AG04450 (cell line): ENCODE measurements at regions not wholly inside any gene's neighbourhood (a gene's known extent, or its start where the extent isn't known, plus 50 kb on each side); places are given as distances from the start of the nearest gene placed in this dataset.

Source experiments
- CTCF ChIA-PET: fragments of 300-600, 350-600 bp; formaldehyde crosslinking; extraction: SDS; loops from one replicate; lab custom pipeline; 2022; ENCODE audit warnings: antibody characterized with exemption, inconsistent platforms; lab: Charles Lee
- POLR2A ChIA-PET: fragments of 350-600 bp; formaldehyde crosslinking; extraction: SDS; loops from one replicate; lab custom pipeline; 2021; ENCODE audit warnings: antibody characterized with exemption, inconsistent platforms; lab: Yijun Ruan, JAX
- DNase-seq: peaks from one replicate; pipeline ENCODE4 v3.0.0-alpha.2; 2011; ENCODE audit warnings: low read depth, low spot score
- H3K27ac ChIP-seq: one replicate; pipeline ENCODE4 v1.5.1; 2012; ENCODE audit warnings: low read depth, low read length, control low read depth
- H3K27me3 ChIP-seq: one replicate; pipeline ENCODE4 v1.6.0; 2012; ENCODE audit warnings: low read length; ENCODE audit not compliant: control insufficient read depth, insufficient read depth
- H3K4me3 ChIP-seq: 2 replicates; pipeline ENCODE4 v1.5.1; 2011; ENCODE audit warnings: mild to moderate bottlenecking, low read depth, low read length, control low read depth
- H3K9me3 ChIP-seq: 2 replicates; pipeline ENCODE4 v1.5.1; 2012; ENCODE audit warnings: low read length; ENCODE audit not compliant: control insufficient read depth, insufficient read depth
- CTCF ChIP-seq: IDR thresholded peaks from 2 replicates; pipeline ENCODE4 v1.5.1; 2011; ENCODE audit warnings: low read depth, low read length, control low read depth, inconsistent platforms

GRCh38 chr4:100099746-100100145 lies 90.5 kb downstream of the DDIT4L start:
- Histone ChIP-seq H3K27me3 (peaks cover 4% of the 10 kb centered on the region), H3K9me3 (no peaks in the 10 kb centered on the region), H3K27ac (no peak overlapping the region), H3K4me3 (no peak overlapping the region)
- ChIA-PET CTCF (interaction anchor here (10.5 kb wide), 1 partner anchor 102 kb away, joined by 277 read pairs; no protein-coding TSS in a partner anchor), POLR2A (no interaction called here)
- no peak for DNase-seq
- TF ChIP-seq CTCF: no peak

- Histone ChIP-seq H3K4me3 (no peak overlapping the region), H3K27me3 (peaks cover 4% of the 10 kb centered on the region), H3K27ac (no peak overlapping the region), H3K9me3 (no peaks in the 10 kb centered on the region)
- no peak for DNase-seq
- ChIA-PET CTCF (interaction anchor here (0.9 to 10.5 kb wide), 2 partner anchors 91 to 101 kb away, joined by 3 to 277 read pairs; no protein-coding TSS in a partner anchor), POLR2A (no interaction called here)
- TF ChIP-seq CTCF: no peak
Observed at GRCh38 chr4:100098681-100099080, 91.6 kb downstream of the DDIT4L start.

GRCh38 chr4:100098011-100098545 lies 92.2 kb downstream of the DDIT4L start:
- POLR2A ChIA-PET: no interaction called here
- no peak for TF ChIP-seq CTCF
- no peak overlapping the region for H3K4me3 ChIP-seq
- H3K27me3 ChIP-seq: peaks cover 4% of the 10 kb centered on the region
- DNase-seq: no peak
- no peak overlapping the region for H3K27ac ChIP-seq
- CTCF ChIA-PET: interaction anchor here (0.6 to 10.5 kb wide), 4 partner anchors 20 to 100 kb away, joined by 3 to 277 read pairs (median 4); no protein-coding TSS in a partner anchor
- H3K9me3 ChIP-seq: no peaks in the 10 kb centered on the region

DNA sequence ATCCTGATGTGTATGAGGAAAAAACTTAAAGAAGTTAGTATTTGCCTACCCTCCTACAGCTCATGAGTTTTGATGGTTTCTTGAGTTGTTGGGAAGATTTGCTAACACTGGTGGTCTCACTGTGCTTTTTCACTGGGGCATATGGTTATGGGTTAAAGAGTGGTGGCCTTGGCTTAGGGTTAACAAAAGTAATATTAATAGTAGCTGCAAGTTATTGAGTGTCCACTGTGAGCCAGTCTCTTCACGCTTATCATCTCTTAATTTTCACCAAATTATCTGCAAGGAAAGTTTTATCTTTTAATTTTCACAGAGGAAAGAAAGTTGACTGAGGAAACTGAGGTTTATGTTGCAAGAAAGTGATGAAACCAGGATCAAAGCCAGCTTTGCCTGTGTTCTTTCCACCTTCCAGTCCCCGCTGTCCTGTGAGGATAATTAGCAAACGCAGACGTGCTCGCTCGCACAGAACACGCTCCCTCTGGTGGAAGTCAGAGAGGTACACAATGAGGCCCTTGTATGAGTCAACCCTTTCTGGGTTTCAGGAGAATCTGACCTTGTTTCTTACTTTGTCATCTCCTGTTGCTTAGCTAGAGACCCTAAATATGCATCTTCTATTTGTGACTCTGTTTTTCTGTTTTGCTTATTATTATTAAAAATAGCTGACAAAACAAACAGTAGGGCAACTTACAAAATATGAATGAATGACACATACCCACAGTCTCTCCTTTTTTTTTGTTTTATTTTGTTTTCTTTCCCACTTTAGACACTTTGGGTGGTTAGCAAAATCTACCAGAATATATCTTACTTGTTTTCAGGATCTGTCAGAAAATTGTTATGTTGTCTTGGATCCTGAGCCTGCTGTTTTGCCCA lies 94.3 kb downstream of the DDIT4L start:
- POLR2A ChIA-PET: no interaction called here

More for the DNA sequence above, 94.3 kb downstream of the DDIT4L start:
- Histone ChIP-seq H3K27me3 (peaks cover 4% of the 10 kb centered on the region), H3K27ac (no peak overlapping the region), H3K4me3 (no peak overlapping the region), H3K9me3 (no peaks in the 10 kb centered on the region)
- peak; percentile 43 for DNase-seq
- peak; percentile 93 for TF ChIP-seq CTCF
- CTCF ChIA-PET: interaction anchor here (0.6 to 10.5 kb wide), 27 partner anchors 8 to 1755 kb away, joined by 3 to 277 read pairs (median 4); no protein-coding TSS in a partner anchor
